AG04449 (cell line): ENCODE measurements at regions not wholly inside any gene's neighbourhood (a gene's known extent, or its start where the extent isn't known, plus 50 kb on each side); places are given as distances from the start of the nearest gene placed in this dataset.

Source experiments
- CTCF ChIA-PET: fragments of 350-600 bp; formaldehyde crosslinking; extraction: SDS; loops from one replicate; lab custom pipeline; 2021; ENCODE audit warnings: antibody characterized with exemption; lab: Yijun Ruan, JAX
- POLR2A ChIA-PET: fragments of 400-600, 350-600 bp; formaldehyde crosslinking; extraction: SDS; loops from one replicate; lab custom pipeline; 2020; ENCODE audit warnings: antibody characterized with exemption, inconsistent platforms; lab: Yijun Ruan, JAX
- DNase-seq: peaks from one replicate; pipeline ENCODE4 v3.0.0-alpha.2; 2010; ENCODE audit warnings: low read depth, low spot score
- H3K4me3 ChIP-seq: 2 replicates; pipeline ENCODE4 v1.5.1; 2011; ENCODE audit warnings: low read depth, mild to moderate bottlenecking, control low read depth, low read length
- TF ChIP-seq, protein P1 (sequence below): IDR thresholded peaks from one replicate; pipeline ENCODE4 v1.5.1; 2011; ENCODE audit warnings: mild to moderate bottlenecking, moderate library complexity, low read length, control low read depth, inconsistent platforms; ENCODE audit not compliant: insufficient read depth; ENCODE audit errors: missing control alignments

DNA sequence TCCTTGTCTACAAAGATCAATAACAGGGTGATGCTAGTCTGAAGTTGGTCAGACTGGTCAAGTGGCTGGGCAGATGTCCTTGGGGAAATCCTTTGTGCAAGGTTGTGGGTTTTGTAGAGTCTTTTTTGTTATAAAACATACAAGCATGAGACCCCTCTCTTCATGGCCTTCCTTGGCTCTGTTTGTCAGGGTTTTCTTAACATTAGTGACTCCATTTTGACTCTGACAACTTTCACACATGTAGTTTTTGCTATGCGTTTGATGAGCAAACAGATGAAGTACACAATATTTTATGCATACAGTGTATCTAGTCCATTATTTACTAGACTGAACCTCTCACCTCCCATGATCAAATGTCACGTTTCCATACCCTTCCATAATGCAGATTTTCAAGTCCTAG, 151.2 kb upstream of the KLF7 start:
- TF ChIP-seq, protein P1, sequence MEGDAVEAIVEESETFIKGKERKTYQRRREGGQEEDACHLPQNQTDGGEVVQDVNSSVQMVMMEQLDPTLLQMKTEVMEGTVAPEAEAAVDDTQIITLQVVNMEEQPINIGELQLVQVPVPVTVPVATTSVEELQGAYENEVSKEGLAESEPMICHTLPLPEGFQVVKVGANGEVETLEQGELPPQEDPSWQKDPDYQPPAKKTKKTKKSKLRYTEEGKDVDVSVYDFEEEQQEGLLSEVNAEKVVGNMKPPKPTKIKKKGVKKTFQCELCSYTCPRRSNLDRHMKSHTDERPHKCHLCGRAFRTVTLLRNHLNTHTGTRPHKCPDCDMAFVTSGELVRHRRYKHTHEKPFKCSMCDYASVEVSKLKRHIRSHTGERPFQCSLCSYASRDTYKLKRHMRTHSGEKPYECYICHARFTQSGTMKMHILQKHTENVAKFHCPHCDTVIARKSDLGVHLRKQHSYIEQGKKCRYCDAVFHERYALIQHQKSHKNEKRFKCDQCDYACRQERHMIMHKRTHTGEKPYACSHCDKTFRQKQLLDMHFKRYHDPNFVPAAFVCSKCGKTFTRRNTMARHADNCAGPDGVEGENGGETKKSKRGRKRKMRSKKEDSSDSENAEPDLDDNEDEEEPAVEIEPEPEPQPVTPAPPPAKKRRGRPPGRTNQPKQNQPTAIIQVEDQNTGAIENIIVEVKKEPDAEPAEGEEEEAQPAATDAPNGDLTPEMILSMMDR: no peak
- no peak for DNase-seq
- H3K4me3 ChIP-seq: no peak overlapping the region
- ChIA-PET CTCF (no interaction called here), POLR2A (no interaction called here)

DNA sequence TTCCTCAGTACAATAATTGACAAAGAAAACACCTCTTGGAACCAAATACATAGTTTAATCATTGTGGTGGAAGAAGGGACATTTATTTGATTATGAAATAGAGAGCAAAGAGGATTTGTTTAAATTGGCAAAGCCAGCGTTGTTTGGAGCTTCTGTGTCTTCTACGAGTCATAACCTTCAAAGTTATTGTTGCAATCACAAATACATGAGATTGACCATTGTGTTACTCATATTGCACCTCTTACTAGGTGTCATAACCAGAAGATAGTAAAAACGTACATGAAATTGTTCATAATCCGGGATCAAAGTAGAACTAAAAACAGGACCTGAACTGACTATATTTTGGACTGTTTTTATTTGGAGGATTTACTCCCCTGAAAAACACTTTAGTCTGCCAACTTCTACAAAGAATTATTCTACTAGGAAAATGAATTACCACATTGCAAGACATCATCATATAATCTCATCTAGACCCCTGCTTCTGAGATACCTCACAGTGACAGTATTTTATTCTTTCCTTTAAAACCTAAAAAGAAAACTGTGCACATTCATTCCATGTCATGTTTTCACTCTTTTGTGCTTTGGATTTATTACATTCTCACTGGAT, 151.7 kb upstream of the KLF7 start:
- ChIA-PET POLR2A (no interaction called here), CTCF (no interaction called here)
- DNase-seq: no peak

DNA sequence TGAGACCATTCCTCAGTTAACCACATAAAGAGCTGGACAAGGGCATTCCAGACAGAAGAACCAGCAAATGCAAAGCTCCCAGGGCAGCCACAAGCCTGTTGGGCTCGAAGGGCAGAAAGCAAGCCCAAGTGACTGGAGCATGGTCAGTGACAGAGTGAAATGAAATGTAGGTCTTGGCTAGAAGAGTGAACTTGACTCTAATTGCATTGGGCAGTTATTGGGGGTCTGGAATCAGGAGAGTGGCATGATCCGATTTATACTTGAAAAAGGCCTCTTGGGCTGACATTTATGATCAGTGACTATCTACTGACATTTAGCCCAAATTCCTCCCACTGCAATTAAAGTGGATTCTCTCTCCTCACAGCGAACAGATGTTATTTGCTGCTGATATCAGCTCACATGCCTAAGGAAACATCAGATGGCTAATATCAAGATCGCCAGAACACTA, 152.5 kb upstream of the KLF7 start:
- ChIA-PET POLR2A (no interaction called here), CTCF (no interaction called here)
- TF ChIP-seq, protein P1: no peak
- no peak for DNase-seq
- H3K4me3 ChIP-seq: no peak overlapping the region

More for the DNA sequence above, 151.7 kb upstream of the KLF7 start:
- TF ChIP-seq, protein P1: no peak
- H3K4me3 ChIP-seq: no peak overlapping the region

DNA sequence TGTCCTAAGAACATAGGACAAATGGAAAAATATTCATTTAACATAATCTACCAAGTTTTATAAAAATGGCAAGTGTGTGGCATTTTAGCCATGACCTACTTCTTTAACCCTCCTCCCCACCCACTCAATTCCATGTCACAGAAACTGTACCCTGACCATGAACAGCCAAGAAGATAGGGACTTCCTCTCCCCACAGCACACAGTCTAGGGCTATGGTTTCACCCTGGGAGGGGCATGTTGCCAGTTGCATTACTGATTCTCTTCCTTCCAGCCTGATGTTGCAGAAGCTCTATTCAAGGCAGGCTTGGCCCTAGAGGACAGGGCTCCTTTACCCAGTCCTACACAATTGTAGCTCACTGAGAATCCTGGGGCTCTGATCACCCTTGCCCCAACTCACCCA, 153.6 kb upstream of the KLF7 start:
- POLR2A ChIA-PET: no interaction called here

DNA sequence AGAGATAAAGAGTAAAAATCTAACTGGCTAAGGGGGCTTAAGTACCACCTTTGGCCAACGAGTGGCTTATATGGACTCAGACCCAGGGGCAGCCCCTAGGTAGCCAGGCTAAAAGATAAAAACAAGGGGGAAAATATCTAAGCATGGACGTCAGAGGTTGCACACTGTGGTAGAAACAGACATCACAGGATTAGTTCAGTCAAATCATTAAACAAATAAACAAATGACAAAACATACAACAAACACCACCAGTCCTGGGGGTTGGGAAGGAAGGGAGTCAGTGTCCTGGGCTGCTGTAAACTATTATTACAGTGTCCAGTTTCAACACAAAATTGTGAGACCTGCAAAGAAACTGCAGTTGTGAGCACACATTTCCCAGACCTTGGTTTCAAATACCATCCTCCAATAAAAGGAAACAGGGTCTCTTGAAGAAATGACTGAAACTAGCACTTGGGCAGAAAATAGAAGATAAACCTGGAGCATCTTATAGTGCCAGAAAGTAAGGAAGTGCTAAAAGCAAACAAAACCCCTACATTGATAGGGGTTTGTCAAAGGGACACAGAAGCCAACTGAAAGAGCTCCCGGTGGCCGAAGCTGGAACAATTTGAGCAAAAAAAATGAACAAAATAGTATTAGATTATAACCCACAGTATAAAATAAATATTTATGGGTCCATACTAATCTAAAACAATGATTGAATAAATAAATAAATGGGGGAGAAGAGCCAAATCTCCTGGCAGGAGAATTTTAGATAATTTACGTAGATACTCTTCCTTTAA, 154.8 kb upstream of the KLF7 start:
- H3K4me3 ChIP-seq: no peak overlapping the region
- ChIA-PET POLR2A (interaction anchor here (0.7 kb wide), 1 partner anchor 164 kb away, joined by 3 read pairs; no protein-coding TSS in a partner anchor), CTCF (no interaction called here)
- no peak for DNase-seq
- TF ChIP-seq, protein P1: no peak

More for the DNA sequence above, 153.6 kb upstream of the KLF7 start:
- TF ChIP-seq, protein P1: no peak
- no peak for DNase-seq
- no peak overlapping the region for H3K4me3 ChIP-seq
- CTCF ChIA-PET: interaction anchor here (0.7 to 1.2 kb wide), 2 partner anchors 8 to 277 kb away, joined by 3 to 4 read pairs; no protein-coding TSS in a partner anchor

DNA sequence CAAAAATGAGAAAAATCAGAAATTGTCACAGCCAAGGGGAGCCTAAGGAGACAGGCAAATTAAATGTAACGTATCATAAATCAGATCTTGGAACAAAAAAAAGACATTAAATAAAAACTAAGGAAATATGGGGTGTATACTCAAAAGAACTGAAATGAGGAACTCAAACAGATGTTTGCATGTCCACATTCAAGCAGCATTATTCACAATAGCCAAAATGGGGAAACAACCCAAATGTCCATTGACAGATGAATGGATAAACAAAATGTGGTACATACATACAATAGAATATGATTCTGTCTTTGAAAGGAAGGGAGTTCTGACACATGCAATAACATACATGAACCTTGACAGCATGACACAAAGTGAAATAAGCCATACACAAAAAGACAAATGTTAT, 155.8 kb upstream of the KLF7 start:
- ChIA-PET CTCF (no interaction called here), POLR2A (no interaction called here)
- H3K4me3 ChIP-seq: no peak overlapping the region
- TF ChIP-seq, protein P1: no peak
- no peak for DNase-seq
